ENCODE measurements at regions not wholly inside any gene's neighbourhood (a gene's known extent, or its start where the extent isn't known, plus 50 kb on each side); places are given as distances from the start of the nearest gene placed in this dataset.

GRCh38 chr22:25494774-25495173 lies 69.7 kb upstream of the GRK3 start:
- peaks cover 6% of the 10 kb centered on the region for H3K9me3 Mint-ChIP-seq (ENCODE audit: insufficient read depth)
- Histone ChIP-seq H3K9ac (ENCODE audit: low read length) (no peak overlapping the region), H3K36me3 (replicated peaks in 1 of 2; ENCODE audit: control extremely low read depth in 1 of 2, control insufficient read depth in 1 of 2, extremely low read depth in 1 of 2, insufficient read depth in 2 of 2, low read length in 1 of 2) (no peaks in the 10 kb centered on the region), H4K20me1 (ENCODE audit: control insufficient read depth, insufficient read depth, low read length, poor library complexity, severe bottlenecking) (no peaks in the 10 kb centered on the region), H3K9me3 (ENCODE audit: control extremely low read depth in 1 of 3, control insufficient read depth in 2 of 3, insufficient read depth in 1 of 3, low read length in 2 of 3) (no peaks in the 10 kb centered on the region), H2AFZ (ENCODE audit: insufficient read depth, low read depth, low read length, poor library complexity, severe bottlenecking) (no peak overlapping the region), H3K4me3 (ENCODE audit: control extremely low read depth in 1 of 5, extremely low read depth in 1 of 5, insufficient read depth in 1 of 5, low read depth in 2 of 5, low read length in 4 of 5) (no peak overlapping the region), H3K4me2 (replicated peaks; ENCODE audit: low read depth, low read length, poor library complexity, severe bottlenecking) (no peak overlapping the region), H3K27ac (ENCODE audit: low read length in 2 of 2) (no peak overlapping the region), H3K79me2 (ENCODE audit: control insufficient read depth, insufficient read depth, low read length) (no peaks in the 10 kb centered on the region), H3K4me1 (ENCODE audit: control insufficient read depth in 2 of 2, insufficient read depth in 2 of 2, low read length in 2 of 2) (peaks cover 0 to 4% of the 10 kb centered on the region in 2 donors), H3K27me3 (replicated peaks in 1 of 4; ENCODE audit: control extremely low read depth in 1 of 4, control insufficient read depth in 3 of 4, insufficient read depth in 4 of 4, low read length in 3 of 4) (peaks cover 0 to 4% (median 0%) of the 10 kb centered on the region in 4 experiments)
- ATAC-seq (ENCODE audit: low read depth), result no peak
- no peak for TF ChIP-seq CTCF (IDR thresholded peaks at IDR 0.05)
- no peak for TF ChIP-seq EZH2 (IDR thresholded peaks at IDR 0.05; ENCODE audit: borderline replicate concordance, insufficient read depth, low read depth, low read length, poor library complexity, severe bottlenecking)
- H3K4me3 Mint-ChIP-seq, result no peak overlapping the region
- 30% methylated on average over 2 of the region's 3 CpGs for WGBS (ENCODE audit: insufficient coverage)
- POLR2A ChIA-PET, result no interaction called here
- H3K27ac Mint-ChIP-seq, result no peak overlapping the region
- DNase-seq, result peak; percentile 6
- intact Hi-C loops (cut with micrococcal nuclease), result no loop called here
- no peaks in the 10 kb centered on the region for H3K27me3 Mint-ChIP-seq
- CTCF ChIA-PET, result interaction anchor here (1.2 to 2.1 kb wide), 2 partner anchors 49 to 278 kb away, joined by 4 to 7 read pairs; no protein-coding TSS in a partner anchor
- peaks cover 8% of the 10 kb centered on the region for H3K4me1 Mint-ChIP-seq

GRCh38 chr22:25495285-25495684 lies 69.2 kb upstream of the GRK3 start:
- intact Hi-C loops (cut with micrococcal nuclease), result no loop called here
- no CpG with 5 or more reads among the region's 1 CpG for WGBS (ENCODE audit: insufficient coverage)
- Histone ChIP-seq H3K4me2 (replicated peaks; ENCODE audit: low read depth, low read length, poor library complexity, severe bottlenecking) (no peak overlapping the region), H3K9ac (ENCODE audit: low read length) (no peak overlapping the region), H2AFZ (ENCODE audit: insufficient read depth, low read depth, low read length, poor library complexity, severe bottlenecking) (no peak overlapping the region), H3K27ac (ENCODE audit: low read length in 2 of 2) (no peak overlapping the region), H3K79me2 (ENCODE audit: control insufficient read depth, insufficient read depth, low read length) (no peaks in the 10 kb centered on the region), H3K27me3 (replicated peaks in 1 of 4; ENCODE audit: control extremely low read depth in 1 of 4, control insufficient read depth in 3 of 4, insufficient read depth in 4 of 4, low read length in 3 of 4) (peaks cover 0 to 4% (median 0%) of the 10 kb centered on the region in 4 experiments), H4K20me1 (ENCODE audit: control insufficient read depth, insufficient read depth, low read length, poor library complexity, severe bottlenecking) (no peaks in the 10 kb centered on the region), H3K4me3 (ENCODE audit: control extremely low read depth in 1 of 5, extremely low read depth in 1 of 5, insufficient read depth in 1 of 5, low read depth in 2 of 5, low read length in 4 of 5) (no peak overlapping the region), H3K36me3 (replicated peaks in 1 of 2; ENCODE audit: control extremely low read depth in 1 of 2, control insufficient read depth in 1 of 2, extremely low read depth in 1 of 2, insufficient read depth in 2 of 2, low read length in 1 of 2) (no peaks in the 10 kb centered on the region), H3K4me1 (ENCODE audit: control insufficient read depth in 2 of 2, insufficient read depth in 2 of 2, low read length in 2 of 2) (peaks cover 0 to 4% of the 10 kb centered on the region in 2 donors), H3K9me3 (ENCODE audit: control extremely low read depth in 1 of 3, control insufficient read depth in 2 of 3, insufficient read depth in 1 of 3, low read length in 2 of 3) (no peaks in the 10 kb centered on the region)
- Mint-ChIP-seq H3K27ac (no peak overlapping the region), H3K9me3 (ENCODE audit: insufficient read depth) (peaks cover 2% of the 10 kb centered on the region), H3K27me3 (no peaks in the 10 kb centered on the region), H3K4me3 (no peak overlapping the region), H3K4me1 (peaks cover 8% of the 10 kb centered on the region)
- no peak for ATAC-seq (ENCODE audit: low read depth)
- CTCF ChIA-PET, result interaction anchor here (1.2 to 2.1 kb wide), 2 partner anchors 49 to 278 kb away, joined by 4 to 7 read pairs; no protein-coding TSS in a partner anchor
- DNase-seq, result no peak
- POLR2A ChIA-PET, result no interaction called here
- TF ChIP-seq EZH2 (IDR thresholded peaks at IDR 0.05; ENCODE audit: borderline replicate concordance, insufficient read depth, low read depth, low read length, poor library complexity, severe bottlenecking) (no peak), CTCF (IDR thresholded peaks at IDR 0.05) (no peak)

All from B cell (primary cell).